22Rv1 (cell line): ENCODE measurements at regions not wholly inside any gene's neighbourhood (a gene's known extent, or its start where the extent isn't known, plus 50 kb on each side); places are given as distances from the start of the nearest gene placed in this dataset.

ENCODE experiments used
- H3K27ac ChIP-seq: fragments of 450-650 bp; 2 replicates; pipeline ENCODE4 v1.5.1; 2017
- CTCF ChIP-seq: fragments of 450-650 bp; IDR thresholded peaks from 2 replicates; pipeline ENCODE4 v1.5.1; 2017; ENCODE audit warnings: mild to moderate bottlenecking
- ZFX ChIP-seq: fragments of 450-650 bp; IDR thresholded peaks from 2 replicates; pipeline ENCODE4 v1.6.1; 2017; ENCODE audit warnings: antibody characterized with exemption, borderline replicate concordance

- TF ChIP-seq ZFX (no peak), CTCF (no peak)
- H3K27ac ChIP-seq, result no peak overlapping the region
Observed at GRCh38 chr10:124213899-124214510, 120.6 kb upstream of the CHST15 start.

- no peak overlapping the region for H3K27ac ChIP-seq
- no peak for TF ChIP-seq ZFX
- no peak for TF ChIP-seq CTCF
Observed at GRCh38 chr10:124213471-124213870, 120.1 kb upstream of the CHST15 start.

GRCh38 chr10:124212702-124213101 lies 119.3 kb upstream of the CHST15 start:
- no peak overlapping the region for H3K27ac ChIP-seq
- TF ChIP-seq CTCF (no peak), ZFX (no peak)

- no peak overlapping the region for H3K27ac ChIP-seq
- no peak for TF ChIP-seq ZFX
- no peak for TF ChIP-seq CTCF
Observed at GRCh38 chr10:124211921-124212320, 118.5 kb upstream of the CHST15 start.

GRCh38 chr10:124210263-124210662 lies 116.9 kb upstream of the CHST15 start:
- no peak overlapping the region for H3K27ac ChIP-seq
- no peak for TF ChIP-seq ZFX
- TF ChIP-seq CTCF, result no peak

GRCh38 chr10:124207391-124207790 lies 114.0 kb upstream of the CHST15 start:
- TF ChIP-seq CTCF (no peak), ZFX (no peak)

GRCh38 chr10:124206616-124207015 lies 113.2 kb upstream of the CHST15 start:
- H3K27ac ChIP-seq, result no peak overlapping the region
- TF ChIP-seq ZFX (no peak), CTCF (no peak)

More at GRCh38 chr10:124207391-124207790, 114.0 kb upstream of the CHST15 start:
- H3K27ac ChIP-seq, result no peak overlapping the region
